ENCODE measurements at regions not wholly inside any gene's neighbourhood (a gene's known extent, or its start where the extent isn't known, plus 50 kb on each side); places are given as distances from the start of the nearest gene placed in this dataset.

GRCh38 chr1:228554107-228554506 lies 66.9 kb downstream of the RNF187 start:
- Histone ChIP-seq H3K9ac (ENCODE audit: insufficient read depth, low read depth, low read length) (no peak overlapping the region), H3K9me3 (ENCODE audit: low read length) (no peaks in the 10 kb centered on the region), H3K4me3 (replicated peaks in 1 of 3; ENCODE audit: insufficient read depth in 1 of 3, low read depth in 2 of 3, low read length in 3 of 3) (no peak overlapping the region), H4K20me1 (ENCODE audit: insufficient read depth, low read length) (no peaks in the 10 kb centered on the region), H3K36me3 (replicated peaks in 1 of 2; ENCODE audit: control insufficient read depth in 1 of 2, insufficient read depth in 2 of 2, low read length in 2 of 2) (no peaks in the 10 kb centered on the region), H3K27ac (ENCODE audit: extremely low read length, insufficient read depth, low read length) (no peak overlapping the region), H2AFZ (ENCODE audit: low read length) (no peak overlapping the region), H3K4me2 (ENCODE audit: low read depth, low read length) (no peak overlapping the region), H3K4me1 (ENCODE audit: insufficient read depth, low read length) (no peaks in the 10 kb centered on the region), H3K27me3 (ENCODE audit: control insufficient read depth in 1 of 2, insufficient read depth in 2 of 2, low read length in 2 of 2) (peaks cover 2 to 37% of the 10 kb centered on the region in 2 experiments; a peak in 4 of 5 replicates), H3K79me2 (ENCODE audit: insufficient read depth, low read length) (no peaks in the 10 kb centered on the region)
- ChIA-PET CTCF (ENCODE audit: low intra/inter-chr PET ratio, low total read pairs) (no interaction called here), POLR2A (no interaction called here)
- FAIRE-seq (no peak), DNase-seq (ENCODE audit: low spot score) (no peak), ATAC-seq (no peak)
- in situ Hi-C loops (cut with HindIII; ENCODE audit: extremely low pct_ligation_motif_present, low pct_unique_long_range_greater_than_20kb): no loop called here
- no TSS peak for BruUV-seq (replicated peaks)
- intact Hi-C loops (cut with micrococcal nuclease; ENCODE audit: unreplicated experiment): no loop called here
- WGBS (ENCODE audit: low lambda C conversion rate): 24% methylated on average over 5 of the region's 6 CpGs
- no peak for TF ChIP-seq ZEB1 (IDR thresholded peaks at IDR 0.05; ENCODE audit: insufficient replicate concordance, low read depth)
- no peak for TF ChIP-seq ZNF740 (CRISPR knock-in tag; IDR thresholded peaks at IDR 0.05)
- TF ChIP-seq POLR2G (IDR thresholded peaks at IDR 0.05; ENCODE audit: low read depth, low read length): no peak
- TF ChIP-seq STAT6 (CRISPR knock-in tag; IDR thresholded peaks at IDR 0.05; ENCODE audit: borderline replicate concordance): no peak
- TF ChIP-seq ZNF646 (CRISPR knock-in tag; IDR thresholded peaks at IDR 0.05): no peak
- TF ChIP-seq ZNF549 (CRISPR knock-in tag; IDR thresholded peaks at IDR 0.05): no peak
- no peak for TF ChIP-seq KLF15 (CRISPR knock-in tag; IDR thresholded peaks at IDR 0.05; ENCODE audit: borderline replicate concordance)
- no peak for TF ChIP-seq ERF (CRISPR knock-in tag; IDR thresholded peaks at IDR 0.05)
- no peak for TF ChIP-seq ZNF225 (CRISPR knock-in tag; IDR thresholded peaks at IDR 0.05)
- no peak for TF ChIP-seq SKI (IDR thresholded peaks at IDR 0.05; ENCODE audit: partially characterized antibody)
- no peak for TF ChIP-seq ZBTB4 (CRISPR knock-in tag; IDR thresholded peaks at IDR 0.05; ENCODE audit: borderline replicate concordance)
- no peak for TF ChIP-seq NFKBIZ (CRISPR knock-in tag; IDR thresholded peaks at IDR 0.05)
- TF ChIP-seq NKX3-1 (CRISPR knock-in tag; IDR thresholded peaks at IDR 0.05): no peak
